ENCODE measurements at regions not wholly inside any gene's neighbourhood (a gene's known extent, or its start where the extent isn't known, plus 50 kb on each side); places are given as distances from the start of the nearest gene placed in this dataset.

- no peak for TF ChIP-seq CTCF (IDR thresholded peaks at IDR 0.05)
- TF ChIP-seq POLR2A (IDR thresholded peaks at IDR 0.05), result no peak
These were observed 262.3 kb downstream of the POU4F1 start for GRCh38 chr13:78341032-78341431.

Data from body of pancreas (tissue), 4 donors.